Stimulated activated CD4-positive, alpha-beta T cell treated with anti-CD3 and anti-CD28 coated beads, Interleukin-2, amount 100 ng/mL, for 48 hours (primary cell): ENCODE measurements at regions not wholly inside any gene's neighbourhood (a gene's known extent, or its start where the extent isn't known, plus 50 kb on each side); places are given as distances from the start of the nearest gene placed in this dataset.
"Not testable (repeated sequence)": the region's sequence is repeated elsewhere in the genome, so short reads cannot be mapped to it uniquely, and the experiment has no call there.

Experiments used
- DNase-seq, 2 donors: peaks; one replicate each; pipeline ENCODE4 v3.0.0-alpha.2; 2020

GRCh38 chr6:1445650-1446330, 56.4 kb downstream of the FOXF2 start:
- no peak for DNase-seq

GRCh38 chr6:1449896-1450295, 60.5 kb downstream of the FOXF2 start:
- DNase-seq, result no peak

GRCh38 chr6:1453024-1453423, 63.6 kb downstream of the FOXF2 start:
- DNase-seq, result no peak

GRCh38 chr6:1456816-1457215, 67.4 kb downstream of the FOXF2 start:
- not testable (repeated sequence) for DNase-seq

GRCh38 chr6:1461207-1461606, 71.8 kb downstream of the FOXF2 start:
- DNase-seq, result no peak

GRCh38 chr6:1461736-1462135, 72.4 kb downstream of the FOXF2 start:
- DNase-seq, result no peak

- DNase-seq, result no peak
Observed at GRCh38 chr6:1463275-1463674, 73.9 kb downstream of the FOXF2 start.

GRCh38 chr6:1463751-1464426, 74.5 kb downstream of the FOXF2 start:
- DNase-seq, result no peak

- DNase-seq, result no peak
Observed at GRCh38 chr6:1464781-1465370, 75.5 kb downstream of the FOXF2 start.

- no peak for DNase-seq
Observed at GRCh38 chr6:1468126-1468525, 78.8 kb downstream of the FOXF2 start.

GRCh38 chr6:1470040-1470439, 80.7 kb downstream of the FOXF2 start:
- DNase-seq, result no peak

GRCh38 chr6:1472643-1473042, 83.3 kb downstream of the FOXF2 start:
- DNase-seq, result no peak

- no peak for DNase-seq
Observed at GRCh38 chr6:1473166-1473565, 83.8 kb downstream of the FOXF2 start.

GRCh38 chr6:1473598-1473997, 84.2 kb downstream of the FOXF2 start:
- no peak for DNase-seq

GRCh38 chr6:1474205-1474604, 84.8 kb downstream of the FOXF2 start:
- no peak for DNase-seq

- DNase-seq, result no peak
Observed at GRCh38 chr6:1475174-1475573, 85.8 kb downstream of the FOXF2 start.

- no peak for DNase-seq
Observed at GRCh38 chr6:1477432-1478090, 88.2 kb downstream of the FOXF2 start.

- DNase-seq, result not testable (repeated sequence)
Observed at GRCh38 chr6:1478163-1478826, 88.9 kb downstream of the FOXF2 start.

- no peak for DNase-seq
Observed at GRCh38 chr6:1479095-1479494, 89.7 kb downstream of the FOXF2 start.

- DNase-seq, result no peak
Observed at GRCh38 chr6:1479601-1480221, 90.3 kb downstream of the FOXF2 start.

GRCh38 chr6:1481286-1481685, 91.9 kb downstream of the FOXF2 start:
- no peak for DNase-seq

- DNase-seq, result no peak
Observed at GRCh38 chr6:1482381-1483166, 93.2 kb downstream of the FOXF2 start.
